Panc1 (cell line): ENCODE measurements at regions not wholly inside any gene's neighbourhood (a gene's known extent, or its start where the extent isn't known, plus 50 kb on each side); places are given as distances from the start of the nearest gene placed in this dataset.

Experiments
- POLR2AphosphoS5 ChIP-seq: IDR thresholded peaks from 2 replicates; pipeline ENCODE4 v1.6.1; 2012; ENCODE audit warnings: mild to moderate bottlenecking, low read depth, low read length, moderate library complexity
- TCF7L2 ChIP-seq: IDR thresholded peaks from 2 replicates; pipeline ENCODE4 v1.6.1; 2011; ENCODE audit warnings: mild to moderate bottlenecking, low read depth, low read length, inconsistent platforms
- TF ChIP-seq, protein P1 (sequence below): fragments of 450-650 bp; IDR thresholded peaks from 2 replicates; pipeline ENCODE4 v1.5.1; 2017; ENCODE audit warnings: mild to moderate bottlenecking

DNA sequence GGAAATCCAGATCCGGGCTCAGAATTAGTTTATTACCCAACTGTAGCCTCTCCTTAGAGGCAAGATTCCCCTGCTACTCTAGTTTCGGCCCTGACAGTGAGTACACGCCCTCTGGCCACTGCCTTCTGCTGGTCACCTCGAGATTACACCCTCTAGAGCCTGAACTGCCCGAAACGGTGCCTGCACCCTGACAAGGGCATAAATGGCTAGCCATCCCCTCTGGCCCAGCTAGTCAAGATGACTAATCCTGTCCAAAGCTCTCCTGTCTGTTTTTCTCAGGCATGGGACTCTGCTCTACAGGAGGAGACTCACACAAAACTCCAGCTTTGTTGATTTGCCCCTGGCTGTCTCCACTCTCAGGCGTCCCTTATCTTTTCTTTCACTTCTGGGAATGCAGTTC is 150.5 kb upstream of the UBE2E2 start:
- TF ChIP-seq, protein P1, sequence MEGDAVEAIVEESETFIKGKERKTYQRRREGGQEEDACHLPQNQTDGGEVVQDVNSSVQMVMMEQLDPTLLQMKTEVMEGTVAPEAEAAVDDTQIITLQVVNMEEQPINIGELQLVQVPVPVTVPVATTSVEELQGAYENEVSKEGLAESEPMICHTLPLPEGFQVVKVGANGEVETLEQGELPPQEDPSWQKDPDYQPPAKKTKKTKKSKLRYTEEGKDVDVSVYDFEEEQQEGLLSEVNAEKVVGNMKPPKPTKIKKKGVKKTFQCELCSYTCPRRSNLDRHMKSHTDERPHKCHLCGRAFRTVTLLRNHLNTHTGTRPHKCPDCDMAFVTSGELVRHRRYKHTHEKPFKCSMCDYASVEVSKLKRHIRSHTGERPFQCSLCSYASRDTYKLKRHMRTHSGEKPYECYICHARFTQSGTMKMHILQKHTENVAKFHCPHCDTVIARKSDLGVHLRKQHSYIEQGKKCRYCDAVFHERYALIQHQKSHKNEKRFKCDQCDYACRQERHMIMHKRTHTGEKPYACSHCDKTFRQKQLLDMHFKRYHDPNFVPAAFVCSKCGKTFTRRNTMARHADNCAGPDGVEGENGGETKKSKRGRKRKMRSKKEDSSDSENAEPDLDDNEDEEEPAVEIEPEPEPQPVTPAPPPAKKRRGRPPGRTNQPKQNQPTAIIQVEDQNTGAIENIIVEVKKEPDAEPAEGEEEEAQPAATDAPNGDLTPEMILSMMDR: no peak
- TF ChIP-seq TCF7L2 (no peak), POLR2AphosphoS5 (no peak)
